Keratinocyte (primary cell): ENCODE measurements at regions not wholly inside any gene's neighbourhood (a gene's known extent, or its start where the extent isn't known, plus 50 kb on each side); places are given as distances from the start of the nearest gene placed in this dataset.

Experiments
- DNase-seq: peaks from one replicate; pipeline ENCODE4 v3.0.0-alpha.2; 2011; ENCODE audit warnings: low read depth, missing footprints, low spot score
- FAIRE-seq: peaks from 2 replicates; lab custom pipeline; 2011; peaks lifted over from hg19 to GRCh38; lab: Jason Lieb, UNC
- H2AFZ ChIP-seq: 2 replicates; pipeline ENCODE4 v1.6.0; 2012; ENCODE audit warnings: low read length, control low read depth, inconsistent platforms; ENCODE audit not compliant: control insufficient read depth
- H3K27ac ChIP-seq: 2 replicates; pipeline ENCODE4 v1.5.1; 2011; ENCODE audit warnings: low read length; ENCODE audit not compliant: control insufficient read depth, insufficient read depth
- H3K27me3 ChIP-seq: 3 replicates; pipeline ENCODE4 v1.6.0; 2011; ENCODE audit warnings: low read length; ENCODE audit not compliant: control insufficient read depth, insufficient read depth; ENCODE audit errors: extremely low read depth
- H3K36me3 ChIP-seq, 2 experiments: 2 replicates in 1 of 2; 3 replicates in 1 of 2; pipeline ENCODE4 v1.5.1; 2011; ENCODE audit warnings: low read length in 2 of 2, mild to moderate bottlenecking in 1 of 2; ENCODE audit not compliant: control insufficient read depth in 2 of 2, insufficient read depth in 2 of 2; ENCODE audit errors: extremely low read depth in 1 of 2
- H3K4me1 ChIP-seq: 3 replicates; pipeline ENCODE4 v1.5.1; 2011; ENCODE audit warnings: low read length; ENCODE audit not compliant: control insufficient read depth, insufficient read depth; ENCODE audit errors: extremely low read depth
- H3K4me2 ChIP-seq: 3 replicates; pipeline ENCODE4 v1.6.0; 2011; ENCODE audit warnings: low read depth, low read length; ENCODE audit not compliant: control insufficient read depth, insufficient read depth; ENCODE audit errors: extremely low read depth
- H3K4me3 ChIP-seq, 3 experiments: fragments of 200-600 bp in 1 of 3; sonication (generic) in 1 of 3; 2 replicates in 2 of 3; 3 replicates in 1 of 3; pipeline ENCODE4 v1.5.1; 2011 to 2016; ENCODE audit warnings: low read length in 3 of 3, mild to moderate bottlenecking in 3 of 3, control low read depth in 2 of 3, inconsistent platforms in 1 of 3, low read depth in 1 of 3, mixed read lengths in 1 of 3, mixed run types in 1 of 3, moderate library complexity in 1 of 3; ENCODE audit not compliant: control insufficient read depth in 2 of 3, insufficient read depth in 2 of 3; ENCODE audit errors: extremely low read depth in 1 of 3
- H3K79me2 ChIP-seq: 2 replicates; pipeline ENCODE4 v1.6.0; 2012; ENCODE audit warnings: low read length; ENCODE audit not compliant: control insufficient read depth, insufficient read depth
- H3K9ac ChIP-seq: 3 replicates; pipeline ENCODE4 v1.6.0; 2011; ENCODE audit warnings: low read length; ENCODE audit not compliant: control insufficient read depth, insufficient read depth; ENCODE audit errors: extremely low read depth
- H3K9me1 ChIP-seq: 3 replicates; pipeline ENCODE4 v1.6.0; 2011; ENCODE audit warnings: low read length; ENCODE audit not compliant: control insufficient read depth, insufficient read depth; ENCODE audit errors: extremely low read depth
- H3K9me3 ChIP-seq: 2 replicates; pipeline ENCODE4 v1.5.1; 2012; ENCODE audit warnings: low read depth, low read length; ENCODE audit not compliant: control insufficient read depth
- H4K20me1 ChIP-seq: 3 replicates; pipeline ENCODE4 v1.6.0; 2011; ENCODE audit warnings: low read length; ENCODE audit not compliant: control insufficient read depth, insufficient read depth; ENCODE audit errors: extremely low read depth
- CTCF ChIP-seq, 3 experiments: IDR thresholded peaks in 1 of 3; conservative IDR thresholded peaks in 1 of 3; optimal IDR thresholded peaks in 1 of 3; 2 replicates in 2 of 3; 3 replicates in 1 of 3; pipeline versions ENCODE3 to v1.5.1; 2011; ENCODE audit warnings: low read length in 3 of 3, mild to moderate bottlenecking in 3 of 3, moderate library complexity in 2 of 3, control low read depth in 1 of 3, inconsistent platforms in 1 of 3; ENCODE audit not compliant: insufficient read depth in 2 of 3; ENCODE audit errors: extremely low read depth in 1 of 3
- EZH2 ChIP-seq: IDR thresholded peaks from one replicate; pipeline ENCODE4 v1.6.1; 2012; ENCODE audit warnings: inconsistent platforms, mild to moderate bottlenecking, low read length, moderate library complexity
- dilution Hi-C: fragments of 300-500 bp; cut with MboI; formaldehyde crosslinking; loops from one replicate; pipeline ENCODE4 v1.7.0; 2020; ENCODE audit warnings: low sequenced_read_pairs; ENCODE audit not compliant: extremely low pct_ligation_motif_present

DNA sequence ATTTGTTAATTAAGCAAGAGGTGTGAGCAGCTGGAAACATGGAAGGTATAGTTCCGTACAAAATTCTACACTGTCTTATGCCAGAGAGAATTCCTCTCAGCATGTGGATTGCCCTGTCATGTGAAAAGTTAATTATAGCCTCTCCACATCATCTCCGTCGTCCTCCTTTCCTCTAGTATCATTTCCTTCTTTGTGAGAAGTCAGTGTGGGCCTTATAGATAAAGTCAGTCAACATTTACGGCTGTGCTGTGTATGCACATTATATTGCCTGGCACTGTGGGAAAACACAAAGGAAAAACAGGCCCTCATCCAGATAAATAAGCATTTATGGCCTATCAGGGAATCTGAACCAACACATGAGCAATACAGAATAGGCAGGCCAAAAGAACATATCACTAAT is 236.6 kb downstream of the SEC23A start:
- TF ChIP-seq CTCF (optimal IDR thresholded peaks at IDR 0.05 in 1 of 3, IDR thresholded peaks at IDR 0.05 in 1 of 3, conservative IDR thresholded peaks at IDR 0.05 in 1 of 3; ENCODE audit: extremely low read depth in 1 of 3, insufficient read depth in 2 of 3, low read length in 3 of 3), result no peak
- no peak for TF ChIP-seq EZH2
- H3K36me3 ChIP-seq, result no peaks in the 10 kb centered on the region
- no peaks in the 10 kb centered on the region for H3K9me1 ChIP-seq
- H3K79me2 ChIP-seq, result no peaks in the 10 kb centered on the region
- no peak overlapping the region for H3K4me2 ChIP-seq
- no peak overlapping the region for H3K27ac ChIP-seq
- no peaks in the 10 kb centered on the region for H4K20me1 ChIP-seq
- H3K27me3 ChIP-seq, result no peaks in the 10 kb centered on the region
- no peak overlapping the region for H3K9ac ChIP-seq
- dilution Hi-C loops, result no loop called here
- FAIRE-seq (no peak), DNase-seq (no peak)
- H2AFZ ChIP-seq, result no peak overlapping the region
- no peaks in the 10 kb centered on the region for H3K9me3 ChIP-seq
- no peaks in the 10 kb centered on the region for H3K4me1 ChIP-seq
- H3K4me3 ChIP-seq, result no peak overlapping the region

- H3K9ac ChIP-seq, result no peak overlapping the region
- dilution Hi-C loops, result no loop called here
- FAIRE-seq (no peak), DNase-seq (no peak)
- TF ChIP-seq CTCF (optimal IDR thresholded peaks at IDR 0.05 in 1 of 3, IDR thresholded peaks at IDR 0.05 in 1 of 3, conservative IDR thresholded peaks at IDR 0.05 in 1 of 3; ENCODE audit: extremely low read depth in 1 of 3, insufficient read depth in 2 of 3, low read length in 3 of 3), result no peak
- no peak for TF ChIP-seq EZH2
- no peak overlapping the region for H2AFZ ChIP-seq
- no peaks in the 10 kb centered on the region for H3K9me3 ChIP-seq
- H4K20me1 ChIP-seq, result no peaks in the 10 kb centered on the region
- H3K9me1 ChIP-seq, result no peaks in the 10 kb centered on the region
- H3K4me3 ChIP-seq, result no peak overlapping the region
- no peak overlapping the region for H3K27ac ChIP-seq
- no peaks in the 10 kb centered on the region for H3K79me2 ChIP-seq
- H3K27me3 ChIP-seq, result no peaks in the 10 kb centered on the region
- no peak overlapping the region for H3K4me2 ChIP-seq
- H3K4me1 ChIP-seq, result no peaks in the 10 kb centered on the region
- H3K36me3 ChIP-seq, result no peaks in the 10 kb centered on the region
Observed at GRCh38 chr14:38862366-38862765, 240.7 kb downstream of the SEC23A start.
